Glomerular visceral epithelial cell (primary cell): ENCODE measurements at regions not wholly inside any gene's neighbourhood (a gene's known extent, or its start where the extent isn't known, plus 50 kb on each side); places are given as distances from the start of the nearest gene placed in this dataset.
"Not testable (repeated sequence)": the region's sequence is repeated elsewhere in the genome, so short reads cannot be mapped to it uniquely, and the experiment has no call there.

Source experiments
- DNase-seq: peaks from one replicate; pipeline ENCODE4 v3.0.0-alpha.2; 2016; ENCODE audit errors: extremely low spot score

- DNase-seq: no peak
These were observed 69.3 kb upstream of the PRR23C start for GRCh38 chr3:139113993-139114375.

- not testable (repeated sequence) for DNase-seq
These were observed 71.9 kb upstream of the PRR23C start for GRCh38 chr3:139116631-139117030.

DNA sequence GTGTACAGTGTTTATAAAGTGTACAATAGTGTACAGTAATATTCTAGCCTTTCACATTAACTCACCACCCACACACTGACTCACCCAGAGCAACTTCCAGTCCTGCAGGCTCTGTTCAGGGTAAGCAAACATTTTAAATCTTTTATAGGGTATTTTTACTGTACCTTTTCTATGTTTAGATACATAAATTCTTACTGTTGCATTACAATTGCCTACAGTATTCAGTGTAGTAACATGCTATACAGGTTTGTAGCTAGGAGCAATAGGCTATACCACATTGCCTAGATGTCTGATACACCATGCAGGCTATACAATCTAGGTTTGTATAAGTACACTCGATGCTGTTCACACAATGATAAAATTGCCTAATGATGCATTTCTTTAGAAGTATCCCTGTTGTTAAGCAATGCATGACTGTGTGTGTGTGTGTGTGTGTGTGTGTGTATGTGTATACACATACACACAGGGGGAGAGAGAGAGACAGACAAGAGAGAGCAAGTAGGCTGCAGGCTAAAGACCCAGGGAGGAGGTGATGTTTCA, 72.5 kb upstream of the PRR23C start:
- no peak for DNase-seq

- no peak for DNase-seq
These were observed 73.4 kb upstream of the PRR23C start for GRCh38 chr3:139117883-139118760.

GRCh38 chr3:139118835-139119234, 74.1 kb upstream of the PRR23C start:
- no peak for DNase-seq

DNA sequence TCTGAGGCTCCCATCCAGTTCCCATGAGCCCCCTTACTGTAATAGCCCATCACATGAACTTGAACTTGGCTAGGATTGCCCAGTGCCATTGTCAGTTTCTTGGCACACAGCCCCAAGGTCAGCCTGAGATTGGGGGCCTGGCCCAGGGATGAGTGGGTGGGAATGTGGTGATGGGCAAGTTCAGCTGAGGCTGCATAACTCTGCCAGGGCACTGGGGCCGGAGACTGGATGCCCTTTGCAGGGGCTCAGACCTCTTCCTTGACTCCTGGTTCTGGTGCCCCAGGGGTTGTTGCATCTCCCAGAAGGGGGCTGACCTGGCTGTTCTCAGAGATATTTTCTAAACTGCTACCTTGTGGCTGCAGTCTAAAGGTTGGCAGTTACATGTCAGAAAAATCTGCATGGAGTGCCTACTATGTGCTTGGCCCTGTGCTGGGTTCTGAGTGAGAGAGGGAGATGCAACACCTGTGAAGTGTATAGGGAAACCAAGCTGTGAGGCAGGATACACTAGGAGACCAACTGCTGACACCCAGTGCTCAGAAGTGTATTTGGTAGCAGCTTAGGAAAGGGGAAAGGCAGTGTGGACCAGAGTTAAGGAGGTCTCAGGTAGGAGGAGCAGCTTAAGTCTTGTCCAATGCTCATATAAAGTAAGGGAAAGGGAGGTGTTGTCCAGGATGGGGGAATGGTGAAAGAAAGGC, 74.8 kb upstream of the PRR23C start:
- no peak for DNase-seq

DNA sequence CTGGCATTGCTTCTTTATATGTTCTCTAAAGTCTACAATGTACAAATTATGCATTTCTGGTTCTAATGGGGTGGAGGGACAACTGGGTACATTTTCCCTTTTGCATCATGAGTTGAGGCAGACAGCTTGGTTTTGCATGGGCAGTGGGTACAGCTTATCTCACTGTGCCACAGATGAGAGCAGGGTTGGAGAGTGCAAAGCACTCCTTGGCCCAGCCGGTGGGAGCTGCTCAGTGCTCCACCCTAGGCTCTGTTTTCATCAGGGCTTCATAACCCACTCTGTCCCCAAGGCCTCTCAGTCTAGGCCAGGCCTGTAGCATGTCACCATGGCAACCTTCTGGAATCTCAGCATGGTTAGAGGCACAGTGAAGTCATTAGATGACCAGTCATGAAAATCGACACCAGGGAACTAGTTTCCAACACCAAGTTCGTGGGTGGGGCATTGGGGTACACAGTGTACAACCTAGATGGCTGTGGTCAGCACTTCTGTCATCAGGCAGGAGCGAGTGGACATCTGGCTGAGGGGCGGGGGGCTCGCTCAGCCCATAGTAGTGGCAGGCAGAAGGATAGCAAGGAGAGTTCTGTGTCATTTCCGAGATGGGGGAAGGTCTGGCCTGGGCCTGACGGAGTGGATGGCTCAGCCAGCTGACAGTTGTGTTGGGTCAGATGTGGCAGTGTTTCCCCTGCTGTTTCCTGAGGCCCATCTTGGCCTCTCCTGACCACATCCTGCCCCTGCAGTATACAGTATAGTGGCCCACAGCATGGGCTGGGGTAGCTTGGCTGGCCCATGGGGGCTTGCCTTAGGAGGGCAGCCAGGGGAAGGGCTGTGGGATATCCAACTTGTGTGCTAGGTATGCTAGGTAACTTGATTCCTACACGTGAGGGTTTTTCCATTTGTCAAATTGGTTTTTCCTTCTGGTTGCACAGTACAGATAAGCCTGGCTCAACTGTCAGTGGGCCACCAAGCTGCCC, 75.7 kb upstream of the PRR23C start:
- peak; percentile 57 for DNase-seq

DNA sequence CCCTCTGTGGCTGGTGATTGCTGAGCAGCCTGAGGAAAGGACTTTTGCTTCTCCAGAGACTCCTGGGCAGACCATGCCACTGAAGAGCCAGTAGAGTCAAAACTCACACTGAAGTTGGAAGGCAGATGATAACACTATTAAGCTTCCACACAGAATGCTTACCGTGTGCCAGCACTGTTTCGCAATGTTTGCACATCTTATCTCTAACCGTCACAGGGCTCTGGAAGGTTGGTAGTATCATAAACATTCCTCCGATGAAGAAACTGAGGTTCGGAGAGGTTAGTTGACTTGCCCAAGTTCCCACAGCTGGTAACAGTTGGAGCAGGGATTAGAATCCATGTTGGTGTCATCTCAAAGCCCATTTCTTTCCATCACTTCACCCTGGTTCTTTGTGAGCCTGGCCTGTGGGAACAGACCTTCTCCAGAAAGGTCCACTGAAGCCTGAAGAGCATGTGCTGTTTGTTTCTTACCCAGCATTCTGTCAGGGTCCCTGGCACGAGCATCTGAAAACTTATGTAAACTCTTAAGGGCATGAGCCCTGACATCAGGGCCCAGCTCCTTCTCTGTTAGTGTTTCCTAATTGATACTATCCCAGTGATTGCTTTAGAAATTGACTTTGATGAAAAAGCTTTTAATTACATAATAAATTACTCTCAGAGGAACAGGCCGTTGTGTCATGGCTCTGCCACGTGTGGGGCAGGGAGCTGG, 77.0 kb upstream of the PRR23C start:
- DNase-seq: no peak

DNA sequence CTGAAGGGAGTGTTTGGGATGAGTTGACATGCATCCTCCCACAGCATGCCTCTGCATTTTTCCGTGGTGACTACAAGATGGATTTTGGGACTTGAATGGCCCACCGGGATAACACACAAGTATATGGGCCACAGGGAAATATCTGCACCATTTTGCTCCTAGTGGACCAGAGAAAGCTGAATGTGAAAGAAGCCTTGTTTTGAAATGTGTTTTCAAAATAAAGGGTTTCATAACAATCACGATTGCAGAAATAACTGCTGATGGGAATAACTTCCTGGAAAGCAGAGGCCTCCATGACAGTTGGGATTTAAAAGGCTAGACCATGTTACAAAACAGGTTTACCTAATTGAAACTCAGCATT, 77.5 kb upstream of the PRR23C start:
- DNase-seq: no peak

- no peak for DNase-seq
These were observed 77.9 kb upstream of the PRR23C start for GRCh38 chr3:139122612-139123011.

DNA sequence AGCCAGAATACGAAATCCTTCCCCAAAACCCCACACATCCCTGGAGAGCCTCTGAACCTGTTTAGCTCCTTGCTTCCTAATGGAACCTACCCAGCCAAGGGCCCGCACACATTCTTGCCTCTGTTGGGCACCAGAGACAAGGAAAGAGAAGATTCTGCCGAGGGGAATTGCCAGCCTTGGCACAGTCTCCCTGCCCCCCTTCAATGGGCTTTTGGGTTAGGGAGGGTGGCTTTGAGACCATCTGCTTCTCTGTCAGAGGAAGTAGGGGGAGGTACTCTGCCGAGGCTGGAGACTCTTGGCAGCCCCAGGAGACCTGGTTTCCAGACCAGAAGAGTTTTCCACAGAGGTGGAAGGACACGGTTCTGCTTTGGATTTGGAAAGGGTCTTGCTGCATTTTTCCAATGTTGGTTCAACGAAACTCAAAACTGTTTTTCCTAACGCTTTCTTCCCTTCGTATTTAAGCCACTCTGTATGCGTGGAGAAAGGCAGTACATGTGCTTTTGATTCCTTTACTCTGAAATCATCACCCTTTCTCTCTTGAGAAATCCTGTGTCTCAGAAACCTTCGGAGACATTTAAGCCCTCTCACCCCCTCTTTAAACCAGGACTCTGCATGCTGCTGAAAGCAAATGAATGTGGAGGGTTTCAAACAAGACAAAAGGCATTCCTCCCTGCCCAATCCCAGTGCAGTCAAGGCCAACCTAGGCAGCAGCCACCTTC, 78.8 kb upstream of the PRR23C start:
- no peak for DNase-seq

DNA sequence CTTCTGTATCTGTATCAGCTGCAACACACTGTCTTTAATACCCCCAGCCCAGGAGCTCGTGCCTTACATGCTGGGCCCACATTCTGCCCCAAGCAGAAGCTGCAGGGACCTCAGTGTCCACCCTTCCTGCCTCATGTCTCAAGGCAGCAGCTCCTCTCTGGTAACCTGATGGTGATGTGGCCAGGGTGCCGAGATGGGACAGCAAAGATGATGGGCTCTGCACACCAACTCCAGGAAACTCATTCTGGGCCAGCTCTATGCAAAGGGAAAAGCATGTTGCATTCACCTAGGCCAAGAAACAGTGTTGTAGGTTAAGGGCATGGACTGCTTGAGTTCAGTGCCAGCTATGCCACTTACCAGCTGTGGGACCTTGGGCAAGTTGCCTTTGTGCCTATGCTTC, 79.5 kb upstream of the PRR23C start:
- DNase-seq: no peak

GRCh38 chr3:139127101-139127500, 82.4 kb upstream of the PRR23C start:
- DNase-seq: no peak

- not testable (repeated sequence) for DNase-seq
These were observed 82.9 kb upstream of the PRR23C start for GRCh38 chr3:139127629-139128028.

GRCh38 chr3:139128803-139129202, 84.1 kb upstream of the PRR23C start:
- DNase-seq: no peak

- no peak for DNase-seq
These were observed 85.2 kb upstream of the PRR23C start for GRCh38 chr3:139129892-139130291.

DNA sequence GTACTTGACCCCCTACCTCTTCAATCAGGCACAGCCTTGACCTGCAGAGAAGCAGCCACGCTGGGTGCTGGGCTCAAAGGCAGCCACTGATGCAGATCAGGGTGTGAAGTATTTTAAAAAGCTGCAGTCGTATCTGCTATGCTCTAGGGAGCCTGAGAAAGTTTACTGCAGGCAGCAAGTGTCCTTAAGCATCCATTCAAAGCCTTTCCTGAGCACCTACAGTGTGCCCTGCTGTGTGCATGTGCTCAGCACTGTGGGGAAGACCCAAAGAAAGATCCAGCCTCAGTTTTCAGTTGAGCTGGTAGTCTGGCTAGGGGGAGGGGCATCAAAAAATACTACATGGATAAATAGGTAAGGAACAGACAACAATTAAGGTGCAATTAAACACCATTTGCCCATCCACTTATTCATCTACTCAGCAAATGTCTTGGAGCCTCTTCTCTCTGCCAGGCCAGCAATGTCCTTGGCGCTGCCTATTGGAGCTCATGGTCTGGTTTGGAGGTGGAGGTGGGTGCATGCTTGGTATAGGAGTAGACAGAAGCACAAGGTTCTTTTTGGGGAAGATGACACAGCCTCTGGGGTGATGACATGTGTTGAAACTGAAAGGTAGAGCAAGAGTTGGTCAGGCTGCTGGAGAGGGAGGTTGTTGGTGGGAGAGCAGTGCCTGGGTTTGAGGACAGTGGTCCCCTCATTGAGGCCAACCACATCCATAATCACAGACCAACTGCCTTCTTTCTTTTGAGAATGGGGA, 85.9 kb upstream of the PRR23C start:
- DNase-seq: no peak

DNA sequence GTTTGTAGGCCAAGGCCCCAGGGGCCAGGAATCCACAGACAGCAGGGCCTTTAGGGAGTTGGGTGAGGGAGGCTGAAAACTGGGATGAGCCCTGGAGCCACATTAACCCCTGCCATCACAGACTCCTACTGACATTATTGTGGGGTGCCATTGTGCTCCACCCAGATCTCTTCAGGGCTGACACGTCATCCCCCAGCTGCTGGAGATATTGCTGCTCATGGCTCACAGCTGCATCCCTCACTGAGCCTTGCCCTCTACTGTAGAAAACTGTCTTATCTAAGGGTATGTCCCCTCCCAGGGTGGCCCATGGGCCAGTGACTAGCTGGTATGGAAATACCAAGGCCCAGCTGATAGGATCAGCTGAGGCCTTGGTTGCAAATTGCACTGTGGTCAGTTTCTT, 87.3 kb upstream of the PRR23C start:
- DNase-seq: no peak

- DNase-seq: no peak
These were observed 88.3 kb upstream of the PRR23C start for GRCh38 chr3:139132976-139133375.
